Forelimb muscle (tissue), 1 donor: ENCODE measurements at regions not wholly inside any gene's neighbourhood (a gene's known extent, or its start where the extent isn't known, plus 50 kb on each side); places are given as distances from the start of the nearest gene placed in this dataset.
"Not testable (repeated sequence)": the region's sequence is repeated elsewhere in the genome, so short reads cannot be mapped to it uniquely, and the experiment has no call there.

Experiments used
- DNase-seq: peaks from one replicate; pipeline ENCODE4 v3.0.0-alpha.2; 2013; ENCODE audit warnings: low read depth

GRCh38 chr2:193496786-193497185, 1302.1 kb upstream of the TMEFF2 start:
- no peak for DNase-seq

DNA sequence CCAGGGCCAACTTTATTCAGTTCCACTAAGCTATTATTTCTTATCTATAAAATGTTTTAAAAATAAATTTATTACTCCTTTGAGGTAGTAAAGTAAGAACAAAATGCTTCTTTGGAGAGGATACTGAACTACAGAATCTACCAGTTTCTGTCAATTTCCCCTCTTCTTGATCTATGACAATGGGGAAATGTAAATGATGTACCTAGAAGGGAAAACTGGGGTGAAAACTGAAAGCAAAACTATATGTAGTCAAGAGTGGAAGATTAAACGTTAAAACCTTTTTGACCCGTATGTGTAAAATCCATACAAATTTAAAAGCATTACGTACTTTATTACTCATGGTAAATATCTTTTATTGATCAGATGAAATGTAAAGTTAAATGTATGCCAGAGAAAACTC, 1287.8 kb upstream of the TMEFF2 start:
- no peak for DNase-seq

DNA sequence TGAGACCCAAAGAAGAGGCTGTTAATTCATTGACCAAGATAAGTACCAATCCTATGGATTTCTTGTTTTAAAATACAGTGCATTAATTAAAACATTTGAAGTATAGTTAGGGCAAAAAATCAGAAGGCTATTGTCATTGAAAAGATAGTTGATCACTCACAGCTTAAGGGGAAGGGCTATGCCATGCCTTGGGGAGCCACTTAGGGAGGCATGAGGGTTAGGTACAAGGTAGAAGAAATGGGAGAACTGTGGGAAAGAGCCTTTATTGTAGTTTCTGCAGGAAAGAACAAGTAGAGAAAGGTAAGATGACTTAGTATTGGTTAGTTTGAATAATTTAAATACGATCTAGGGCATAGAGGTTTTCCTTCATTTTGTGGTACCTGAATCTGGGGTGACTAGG, 1285.5 kb upstream of the TMEFF2 start:
- DNase-seq: no peak

- DNase-seq: no peak
Measured at GRCh38 chr2:193476171-193476800, 1281.6 kb upstream of the TMEFF2 start.

DNA sequence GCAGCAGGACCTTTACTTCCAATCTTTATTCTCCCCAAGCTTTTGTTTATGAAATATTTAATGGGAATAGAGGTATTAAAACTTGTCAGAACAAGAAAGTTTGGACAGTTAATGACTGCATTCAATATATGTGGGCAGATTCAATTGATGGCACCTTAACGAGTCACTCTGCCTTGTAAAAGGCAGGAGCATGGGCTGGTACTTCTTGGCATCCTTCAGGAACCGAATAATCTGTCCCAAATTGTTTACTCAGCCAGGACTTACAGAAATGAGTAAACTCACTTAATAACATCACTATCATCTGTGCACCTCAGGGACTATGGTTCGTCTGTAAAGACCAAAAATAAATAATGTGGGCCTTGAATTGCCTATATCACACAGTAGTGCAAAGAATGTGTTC, 1280.3 kb upstream of the TMEFF2 start:
- no peak for DNase-seq

DNA sequence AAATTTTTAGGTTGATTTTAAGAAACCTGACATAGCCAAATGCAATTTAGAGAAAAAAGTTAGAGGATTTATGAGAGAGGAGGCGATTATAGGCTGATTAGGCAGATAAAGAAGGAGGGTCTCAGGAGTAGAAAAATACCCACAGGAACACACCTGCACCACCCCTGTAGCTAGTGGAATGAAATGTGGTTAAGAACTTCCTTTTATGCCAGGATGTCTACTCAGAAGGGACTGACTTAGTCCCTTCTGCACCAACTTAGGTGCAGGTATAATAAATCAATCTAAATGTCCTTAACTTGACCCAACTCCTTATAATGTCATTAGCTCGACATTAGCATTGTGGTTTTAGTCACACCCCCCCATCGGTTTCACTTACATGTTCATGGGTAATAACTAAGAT, 1274.5 kb upstream of the TMEFF2 start:
- DNase-seq: no peak

- DNase-seq: no peak
Measured at GRCh38 chr2:193467276-193467987, 1272.7 kb upstream of the TMEFF2 start.

DNA sequence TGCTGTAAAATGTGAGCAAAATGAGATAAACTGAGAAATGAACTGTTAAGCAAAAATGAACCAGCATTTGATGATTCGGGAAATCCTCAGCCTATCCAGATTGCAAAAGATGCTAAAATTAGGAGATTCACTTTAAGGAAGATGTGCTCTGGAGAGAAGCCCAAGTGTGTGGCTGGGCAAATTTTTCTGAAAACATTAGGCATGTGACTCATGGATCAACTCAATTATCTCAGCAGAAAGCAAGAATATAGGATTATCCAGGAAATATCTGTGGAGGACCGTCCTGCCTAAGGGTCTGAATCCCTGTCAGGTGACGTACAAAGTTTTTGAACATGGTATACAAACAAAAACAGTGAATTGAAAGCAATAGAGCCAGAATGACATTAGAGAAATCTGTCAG, 1268.3 kb upstream of the TMEFF2 start:
- DNase-seq: no peak

DNA sequence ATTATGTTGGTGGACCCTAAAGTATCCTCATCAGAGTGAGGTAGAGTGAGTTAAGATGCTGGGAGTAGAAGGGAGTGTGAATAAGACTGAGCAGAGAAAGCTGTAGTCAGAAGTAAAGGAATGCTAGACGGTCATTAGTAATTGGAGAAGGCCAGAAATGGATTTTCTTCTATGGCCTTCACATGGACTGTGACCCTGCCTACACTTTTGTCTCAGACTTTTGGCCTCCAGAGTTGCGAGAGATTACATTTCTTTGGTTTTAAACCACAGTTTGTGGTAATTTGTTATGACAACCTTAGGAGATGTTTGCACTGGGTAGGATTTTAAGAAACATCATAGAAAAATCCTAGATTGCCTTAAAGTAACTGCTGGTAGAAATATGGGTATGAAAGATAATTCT, 1267.7 kb upstream of the TMEFF2 start:
- DNase-seq: no peak

GRCh38 chr2:193461431-193461934, 1266.8 kb upstream of the TMEFF2 start:
- DNase-seq: no peak

DNA sequence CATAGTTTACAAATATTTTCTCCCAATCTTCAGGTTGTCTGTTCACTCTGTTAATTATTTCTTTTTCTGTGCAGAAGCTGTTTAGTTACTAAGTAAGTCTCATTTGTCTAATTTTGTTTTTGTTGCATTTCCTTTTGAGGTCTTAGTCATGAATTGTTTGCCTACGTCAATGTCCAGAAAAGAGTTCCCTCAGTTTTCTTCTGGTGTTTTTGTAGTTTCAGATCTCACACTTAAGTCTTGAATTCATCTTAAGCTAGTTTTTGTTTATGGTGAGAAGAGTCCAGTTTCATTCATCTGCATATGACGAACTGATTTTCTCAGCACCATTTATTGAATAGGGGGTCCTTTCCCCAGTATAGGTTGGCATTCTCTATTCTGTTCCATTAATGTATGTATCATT, 1252.2 kb upstream of the TMEFF2 start:
- no peak for DNase-seq

GRCh38 chr2:193442293-193442692, 1247.6 kb upstream of the TMEFF2 start:
- no peak for DNase-seq

- DNase-seq: no peak
Measured at GRCh38 chr2:193428336-193428818, 1233.6 kb upstream of the TMEFF2 start.

DNA sequence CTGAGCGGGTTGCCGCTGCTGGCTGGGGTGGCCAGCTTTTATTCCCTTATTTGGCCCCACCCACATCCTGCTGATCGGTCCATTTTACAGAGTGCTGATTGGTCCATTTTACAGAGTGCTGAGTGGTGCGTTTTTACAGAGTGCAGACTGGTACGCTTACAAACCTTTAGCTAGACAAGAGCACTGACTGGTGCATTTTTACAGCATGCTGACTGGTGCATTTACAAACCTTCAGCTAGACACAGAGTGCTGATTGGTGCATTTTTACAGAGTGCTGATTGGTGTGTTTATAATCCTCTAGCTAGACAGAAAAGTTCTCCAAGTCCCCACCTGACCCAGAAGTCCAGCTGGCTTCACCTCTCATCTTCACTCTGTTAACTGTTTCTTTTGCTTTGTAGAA, 1217.6 kb upstream of the TMEFF2 start:
- not testable (repeated sequence) for DNase-seq

DNA sequence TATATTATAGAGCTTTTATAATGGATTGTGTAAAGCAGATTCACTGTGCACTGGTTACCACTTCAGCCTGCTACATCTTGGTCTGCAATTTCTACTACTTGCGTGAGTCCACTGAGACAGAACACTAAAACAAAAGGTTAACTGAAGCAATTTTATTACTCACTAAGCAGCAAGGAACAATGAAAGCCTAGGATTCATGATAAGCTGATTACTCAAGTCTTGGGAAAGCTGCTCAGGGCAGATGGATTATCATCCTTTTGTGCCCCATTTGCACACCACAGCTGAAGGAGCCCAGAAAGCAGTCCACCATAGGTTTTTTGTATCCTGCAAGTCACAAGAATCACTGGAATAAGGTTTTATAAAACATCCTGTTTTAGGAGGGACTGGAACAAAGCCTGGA, 1215.2 kb upstream of the TMEFF2 start:
- DNase-seq: no peak

DNA sequence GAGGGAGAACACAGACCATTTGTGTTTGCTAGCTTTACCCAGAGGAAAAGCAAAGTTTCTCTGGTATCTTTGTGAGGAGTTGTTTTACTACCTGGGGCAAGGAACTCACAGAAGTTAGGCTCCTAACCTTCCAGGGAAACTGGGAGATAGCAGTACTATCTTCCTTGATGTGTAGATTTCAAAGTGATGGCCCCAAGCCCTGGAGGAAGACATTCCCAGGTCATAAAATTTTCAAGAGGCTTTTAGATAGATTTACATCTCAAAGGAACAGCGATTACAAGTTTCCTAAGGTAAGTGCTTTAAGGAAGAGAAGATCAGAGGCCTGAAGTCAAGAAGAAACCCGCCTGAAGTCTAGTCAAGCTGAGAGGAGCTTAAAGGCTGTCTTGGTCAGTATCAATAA, 1187.8 kb upstream of the TMEFF2 start:
- DNase-seq: no peak

GRCh38 chr2:193377789-193378188, 1183.1 kb upstream of the TMEFF2 start:
- no peak for DNase-seq

- DNase-seq: no peak
Measured at GRCh38 chr2:193373120-193373519, 1178.4 kb upstream of the TMEFF2 start.

- no peak for DNase-seq
Measured at GRCh38 chr2:193371200-193371599, 1176.5 kb upstream of the TMEFF2 start.

- no peak for DNase-seq
Measured at GRCh38 chr2:193368615-193369014, 1173.9 kb upstream of the TMEFF2 start.

- DNase-seq: no peak
Measured at GRCh38 chr2:193357508-193357907, 1162.8 kb upstream of the TMEFF2 start.

GRCh38 chr2:193352665-193353242, 1158.0 kb upstream of the TMEFF2 start:
- not testable (repeated sequence) for DNase-seq

DNA sequence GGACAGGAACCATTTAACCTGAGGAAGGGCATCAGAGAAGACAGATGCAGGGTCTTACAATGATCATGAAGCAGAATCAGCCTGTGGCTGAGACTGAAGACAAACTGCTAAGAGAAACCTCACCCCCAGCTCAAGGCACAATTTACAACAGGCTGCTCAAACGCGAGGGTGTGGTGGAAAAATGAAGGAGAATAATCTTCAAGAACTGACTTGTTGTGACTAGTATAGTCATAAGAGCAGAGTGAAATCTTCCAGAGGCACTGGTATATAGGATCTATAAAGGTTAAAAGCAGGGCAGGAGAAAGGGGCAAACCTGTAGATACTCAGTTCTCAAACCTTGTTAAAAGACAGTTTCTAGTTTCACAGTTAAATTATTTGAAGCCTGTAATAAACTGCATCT, 1155.8 kb upstream of the TMEFF2 start:
- DNase-seq: no peak
